Pancreas (tissue), 10 donors: ENCODE measurements at regions not wholly inside any gene's neighbourhood (a gene's known extent, or its start where the extent isn't known, plus 50 kb on each side); places are given as distances from the start of the nearest gene placed in this dataset.

Source experiments
- ATAC-seq, 4 donors: fragments of 200-7000 bp; cut with Tn5 transposase; one replicate each; pipeline versions ENCODE4 v1.8.0 to v1.9.1; 2020; ENCODE audit warnings: mild to moderate bottlenecking in 4 of 4, moderate library complexity in 4 of 4
- DNase-seq, 6 donors: peaks; one replicate each; pipeline ENCODE4 v3.0.0-alpha.2; 2020
- FAIRE-seq: peaks from 2 replicates; lab custom pipeline; 2012; peaks lifted over from hg19 to GRCh38; lab: Jason Lieb, UNC
- H3K27ac ChIP-seq, 4 donors: fragments of 200-600 bp; sonication (generic); 1 replicate in 3 of 4; 2 replicates in 1 of 4; pipeline versions ENCODE4 v1.5.0 to v1.8.0; 2020
- H3K27me3 ChIP-seq, 4 donors: fragments of 200-600 bp; one replicate each; pipeline ENCODE4 v1.8.0; 2021
- H3K36me3 ChIP-seq, 3 donors: fragments of 200-600 bp; sonication (generic) in 1 of 3; one replicate each; pipeline versions ENCODE4 v1.5.0 to v1.8.0; 2020 to 2021
- H3K4me1 ChIP-seq, 3 donors: fragments of 200-600 bp; one replicate each; pipeline ENCODE4 v1.8.0; 2021
- H3K4me3 ChIP-seq, 4 donors: fragments of 200-600 bp; sonication (generic) in 2 of 4; one replicate each; pipeline versions ENCODE4 v1.5.0 to v1.8.0; 2020 to 2021
- H3K9me3 ChIP-seq, 4 donors: fragments of 200-600 bp; one replicate each; pipeline ENCODE4 v1.8.0; 2021
- WGBS, 2 donors: extraction: QIAGEN DNeasy Blood & Tissue Kit; methylation state at CpG; one replicate each; pipeline ENCODE4 v1.1.7; 2013; 5-methylcytosine and 5-hydroxymethylcytosine counted together
- intact Hi-C, 3 donors: fragments of 100-400 bp; cut with DNase I; formaldehyde crosslinking; loops; one replicate each; pipeline versions ENCODE4 v1.11.1 to v1.14.2; 2022
- TF ChIP-seq, protein P1 (sequence below), 4 donors: fragments of 200-600 bp; sonication (generic) in 3 of 4; IDR thresholded peaks; one replicate each; pipeline versions ENCODE4 v1.5.0 to v1.8.0; 2021; ENCODE audit warnings: antibody characterized with exemption in 4 of 4
- donor health status: healthy with polysubstance abuse.
- donor health status: DM: no; HTN: no; CAD: no; lungs with moderate emphysema.
- donor health status: DM: no; HTN: no; CAD: no.
- donor health status: control.
- donor health status: control.
- donor health status: Bipolar disorder and iron deficiency.
- donor health status: DM: yes; HTN: yes; CAD: no.
- donor health status: DM: no; HTN: no; CAD: no.
- donor health status: DM: no; HTN: no; CAD: no.
- donor health status: DM: yes; HTN: yes; CAD: no.

DNA sequence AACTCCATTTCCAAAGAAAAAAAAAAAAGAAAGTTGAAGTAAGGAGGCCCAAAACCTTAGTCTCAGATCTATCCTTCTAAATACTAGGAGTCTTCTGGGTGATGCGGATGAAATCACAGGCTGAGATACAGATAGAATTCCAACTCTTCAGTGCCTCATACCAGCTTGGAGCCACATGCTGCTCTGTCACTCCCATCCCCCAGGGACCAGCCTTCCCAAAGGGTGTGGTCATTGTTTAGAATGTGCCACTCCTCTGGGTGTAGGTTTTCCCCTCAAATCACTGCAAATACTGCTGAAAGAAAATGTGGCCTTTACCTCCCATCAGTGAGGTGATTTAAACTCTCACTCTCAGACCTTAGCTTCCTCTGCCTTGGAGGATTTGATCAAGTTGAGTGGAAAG is 112.9 kb downstream of the CDC7 start:
- H3K27ac ChIP-seq: no peak overlapping the region
- TF ChIP-seq, protein P1, sequence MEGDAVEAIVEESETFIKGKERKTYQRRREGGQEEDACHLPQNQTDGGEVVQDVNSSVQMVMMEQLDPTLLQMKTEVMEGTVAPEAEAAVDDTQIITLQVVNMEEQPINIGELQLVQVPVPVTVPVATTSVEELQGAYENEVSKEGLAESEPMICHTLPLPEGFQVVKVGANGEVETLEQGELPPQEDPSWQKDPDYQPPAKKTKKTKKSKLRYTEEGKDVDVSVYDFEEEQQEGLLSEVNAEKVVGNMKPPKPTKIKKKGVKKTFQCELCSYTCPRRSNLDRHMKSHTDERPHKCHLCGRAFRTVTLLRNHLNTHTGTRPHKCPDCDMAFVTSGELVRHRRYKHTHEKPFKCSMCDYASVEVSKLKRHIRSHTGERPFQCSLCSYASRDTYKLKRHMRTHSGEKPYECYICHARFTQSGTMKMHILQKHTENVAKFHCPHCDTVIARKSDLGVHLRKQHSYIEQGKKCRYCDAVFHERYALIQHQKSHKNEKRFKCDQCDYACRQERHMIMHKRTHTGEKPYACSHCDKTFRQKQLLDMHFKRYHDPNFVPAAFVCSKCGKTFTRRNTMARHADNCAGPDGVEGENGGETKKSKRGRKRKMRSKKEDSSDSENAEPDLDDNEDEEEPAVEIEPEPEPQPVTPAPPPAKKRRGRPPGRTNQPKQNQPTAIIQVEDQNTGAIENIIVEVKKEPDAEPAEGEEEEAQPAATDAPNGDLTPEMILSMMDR (IDR thresholded peaks at IDR 0.05): no peak
- H3K36me3 ChIP-seq: no peaks in the 10 kb centered on the region
- no peak for FAIRE-seq
- H3K4me3 ChIP-seq: no peak overlapping the region
- intact Hi-C loops: loop anchor here in 1 of 3 donors (10.0 kb wide), 1 partner anchor 311 kb away; no protein-coding TSS in a partner anchor
- H3K9me3 ChIP-seq: no peaks in the 10 kb centered on the region
- H3K27me3 ChIP-seq: no peaks in the 10 kb centered on the region
- H3K4me1 ChIP-seq: peaks cover 0 to 3% (median 0%) of the 10 kb centered on the region in 3 donors
- whole genome bisulfite sequencing, 2 donors: 98 to 100% methylated on average over 1 of the region's 1 CpG
- no peak for ATAC-seq
- DNase-seq: no peak

DNA sequence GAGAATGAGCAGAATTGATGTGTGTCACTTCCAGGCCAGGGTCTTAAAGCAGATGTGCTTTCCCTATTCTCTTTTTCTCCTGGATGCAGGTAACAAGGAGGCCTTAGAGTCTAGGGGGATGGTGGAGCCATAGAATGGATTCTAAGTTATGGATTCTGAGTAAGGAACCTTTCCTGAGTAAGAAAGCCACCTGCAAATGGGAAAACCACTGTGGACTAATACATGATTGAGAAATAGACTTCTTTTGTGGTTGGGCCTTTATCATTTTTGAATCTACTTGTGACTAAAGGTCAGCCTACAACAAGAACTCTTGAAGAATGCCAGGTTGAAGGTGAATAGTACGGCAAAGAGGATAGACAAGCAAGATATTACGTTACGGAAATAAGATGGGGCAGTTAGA is 116.1 kb downstream of the CDC7 start:
- FAIRE-seq (no peak), DNase-seq (no peak), ATAC-seq (no peak)
- Histone ChIP-seq H3K9me3 (no peaks in the 10 kb centered on the region), H3K27ac (no peak overlapping the region), H3K4me1 (peaks cover 0 to 3% (median 0%) of the 10 kb centered on the region in 3 donors), H3K36me3 (no peaks in the 10 kb centered on the region), H3K4me3 (no peak overlapping the region), H3K27me3 (no peaks in the 10 kb centered on the region)
- TF ChIP-seq, protein P1 (IDR thresholded peaks at IDR 0.05): no peak
- whole genome bisulfite sequencing, 2 donors: 86 to 93% methylated on average over 3 of the region's 3 CpGs
- intact Hi-C loops: loop anchor here in 1 of 3 donors (10.0 kb wide), 1 partner anchor 308 kb away; no protein-coding TSS in a partner anchor

DNA sequence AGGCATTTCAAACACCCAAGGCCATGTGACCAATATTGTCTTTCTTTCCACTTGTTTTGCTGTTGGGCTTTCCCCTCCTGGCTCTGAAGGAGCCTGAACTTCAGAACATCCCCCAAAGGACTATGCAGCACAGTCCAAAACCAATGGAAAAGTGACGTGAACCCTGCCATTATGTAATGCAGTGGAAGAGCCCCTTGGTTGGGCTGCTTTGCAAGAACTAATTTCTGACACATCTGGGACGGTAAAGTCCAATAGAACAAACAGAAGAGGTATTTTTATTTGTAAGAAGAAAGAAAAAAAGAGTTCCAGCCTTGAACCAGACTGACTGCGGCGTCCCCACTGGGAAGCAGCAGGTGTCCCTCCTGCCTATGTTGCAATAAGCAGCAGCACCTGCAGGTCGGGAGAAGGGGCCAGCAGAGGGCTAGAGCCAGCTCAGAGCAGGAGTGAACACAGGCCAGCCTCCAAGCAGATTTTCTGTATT is 116.7 kb downstream of the CDC7 start:
- H3K4me1 ChIP-seq: peaks cover 0 to 3% (median 0%) of the 10 kb centered on the region in 3 donors
- no peaks in the 10 kb centered on the region for H3K9me3 ChIP-seq
- peak overlapping the region in 1 of 4 donors; percentile 25 for H3K27ac ChIP-seq
- ATAC-seq (peak; percentile 99 to 100 (median 100)), DNase-seq (peak; percentile 79 to 90 (median 82)), FAIRE-seq (no peak)
- WGBS, 2 donors: 15 to 22% methylated on average over 5 of the region's 5 CpGs
- H3K4me3 ChIP-seq: no peak overlapping the region
- no peaks in the 10 kb centered on the region for H3K36me3 ChIP-seq
- intact Hi-C loops: loop anchor here in 1 of 3 donors (10.0 kb wide), 1 partner anchor 307 kb away; no protein-coding TSS in a partner anchor
- TF ChIP-seq, protein P1 (IDR thresholded peaks at IDR 0.05): peak in 3 of 4 donors; percentile 44 to 55 (median 47)
- H3K27me3 ChIP-seq: no peaks in the 10 kb centered on the region

DNA sequence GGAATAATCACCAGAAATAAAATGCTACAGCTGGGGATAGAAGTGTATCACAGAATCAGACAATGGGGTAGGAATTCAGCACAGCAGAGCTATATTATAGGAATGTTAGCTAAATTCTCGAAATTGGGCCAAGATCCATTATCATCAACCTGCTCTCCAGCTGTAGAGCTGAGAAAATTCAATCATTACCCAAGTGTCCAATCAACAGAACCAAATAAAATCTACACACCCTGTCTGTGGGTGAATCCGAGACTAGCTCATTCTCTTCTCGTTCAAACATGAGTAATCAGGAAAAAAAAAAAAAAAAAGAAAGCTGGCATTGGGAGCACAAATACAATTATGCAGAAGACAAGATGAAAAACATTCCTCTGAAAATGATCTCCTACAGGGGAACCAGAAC is 119.2 kb downstream of the CDC7 start:
- no peak for FAIRE-seq
- no peak overlapping the region for H3K27ac ChIP-seq

More for the DNA sequence above, 119.2 kb downstream of the CDC7 start:
- ATAC-seq: no peak
- 74 to 84% methylated on average over 3 of the region's 3 CpGs for WGBS, 2 donors
- Histone ChIP-seq H3K9me3 (no peaks in the 10 kb centered on the region), H3K27me3 (no peaks in the 10 kb centered on the region), H3K36me3 (no peaks in the 10 kb centered on the region), H3K4me3 (no peak overlapping the region), H3K4me1 (peaks cover 0 to 3% (median 0%) of the 10 kb centered on the region in 3 donors)
- TF ChIP-seq, protein P1 (IDR thresholded peaks at IDR 0.05): no peak
- intact Hi-C loops: loop anchor here in 1 of 3 donors (10.0 kb wide), 1 partner anchor 305 kb away; no protein-coding TSS in a partner anchor
- no peak for DNase-seq
